GM12891 (cell line): ENCODE measurements at regions not wholly inside any gene's neighbourhood (a gene's known extent, or its start where the extent isn't known, plus 50 kb on each side); places are given as distances from the start of the nearest gene placed in this dataset.
"Not testable (repeated sequence)": the region's sequence is repeated elsewhere in the genome, so short reads cannot be mapped to it uniquely, and the experiment has no call there.

Experiments used
- DNase-seq: peaks from one replicate; pipeline ENCODE4 v3.0.0; 2011; ENCODE audit warnings: low spot score; ENCODE audit not compliant: insufficient read length
- FAIRE-seq: peaks from 2 replicates; lab custom pipeline; 2011; peaks lifted over from hg19 to GRCh38; lab: Jason Lieb, UNC
- PAX5 ChIP-seq: IDR thresholded peaks from 2 replicates; pipeline ENCODE4 v1.6.1; 2011; ENCODE audit warnings: low read length, moderate library complexity, mild to moderate bottlenecking; ENCODE audit not compliant: insufficient read depth, severe bottlenecking
- POLR2A ChIP-seq: IDR thresholded peaks from 2 replicates; pipeline ENCODE4 v1.6.1; 2011; ENCODE audit warnings: low read depth, low read length, control low read depth
- POLR2AphosphoS5 ChIP-seq: IDR thresholded peaks from 2 replicates; pipeline ENCODE4 v1.6.1; 2011; ENCODE audit warnings: low read depth, low read length, control low read depth
- POU2F2 ChIP-seq: IDR thresholded peaks from 2 replicates; pipeline ENCODE4 v1.6.1; 2011; ENCODE audit warnings: low read depth, mild to moderate bottlenecking, control low read depth, low read length, moderate library complexity
- SPI1 ChIP-seq: IDR thresholded peaks from 2 replicates; pipeline ENCODE4 v1.6.1; 2011; ENCODE audit warnings: low read depth, low read length, control low read depth
- TAF1 ChIP-seq: IDR thresholded peaks from 2 replicates; pipeline ENCODE4 v1.6.1; 2011; ENCODE audit warnings: low read depth, low read length, control low read depth

DNA sequence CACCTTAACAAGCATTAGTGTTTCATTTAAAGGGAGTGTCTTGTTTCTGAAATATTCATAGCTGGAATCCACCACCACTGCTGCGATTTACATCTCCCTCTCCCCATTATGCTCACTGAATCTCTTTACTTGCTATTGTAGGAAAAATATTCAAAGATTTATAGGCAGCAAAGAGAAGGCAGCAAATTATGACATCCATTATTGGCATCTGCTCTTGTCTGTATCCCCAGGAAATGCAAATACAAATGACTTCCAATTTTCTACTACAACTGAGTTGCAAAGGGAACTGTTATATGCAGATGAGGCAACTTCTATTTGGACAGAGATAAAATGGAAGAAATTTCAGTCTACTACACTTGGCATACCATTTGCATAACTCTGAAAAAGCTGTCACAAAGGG is 88.4 kb upstream of the PRKD1 start:
- TF ChIP-seq TAF1 (no peak), SPI1 (no peak), POLR2AphosphoS5 (no peak), PAX5 (no peak), POLR2A (no peak), POU2F2 (no peak)
- no peak for FAIRE-seq
- DNase-seq = no peak

- DNase-seq = no peak
- no peak for FAIRE-seq
- TF ChIP-seq PAX5 = no peak
These were observed 89.8 kb upstream of the PRKD1 start for GRCh38 chr14:30017370-30017993.

- no peak for TF ChIP-seq POU2F2
- TF ChIP-seq TAF1 = no peak
- FAIRE-seq = no peak
- DNase-seq = no peak
These were observed 92.6 kb upstream of the PRKD1 start for GRCh38 chr14:30020271-30020670.

- DNase-seq = no peak
- no peak for TF ChIP-seq POU2F2
- no peak for TF ChIP-seq TAF1
- TF ChIP-seq PAX5 = no peak
- TF ChIP-seq POLR2A = no peak
- TF ChIP-seq POLR2AphosphoS5 = no peak
- TF ChIP-seq SPI1 = no peak
- no peak for FAIRE-seq
These were observed 93.0 kb upstream of the PRKD1 start for GRCh38 chr14:30020687-30021086.

DNA sequence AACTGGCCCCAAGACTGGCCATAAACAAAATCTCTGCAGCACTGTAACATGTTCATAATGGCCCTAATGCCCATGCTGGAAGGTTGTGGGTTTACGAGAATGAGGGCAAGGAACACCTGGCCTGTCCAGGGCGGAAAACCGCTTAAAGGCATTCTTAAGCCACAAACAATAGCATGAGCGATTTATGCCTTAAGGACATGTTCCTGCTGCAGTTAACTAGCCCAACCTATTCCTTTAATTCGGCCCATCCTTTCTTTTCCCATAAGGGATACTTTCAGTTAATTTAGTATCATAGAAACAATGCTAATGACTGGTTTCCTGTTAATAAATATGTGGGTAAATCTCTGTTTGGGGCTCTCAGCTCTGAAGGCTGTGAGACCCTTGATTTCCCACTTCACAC is 95.7 kb upstream of the PRKD1 start:
- not testable (repeated sequence) for DNase-seq, FAIRE-seq

- FAIRE-seq (no peak), DNase-seq (no peak)
- TF ChIP-seq SPI1 (no peak), TAF1 (no peak), POLR2AphosphoS5 (no peak), POU2F2 (no peak), POLR2A (no peak), PAX5 (no peak)
These were observed 106.5 kb upstream of the PRKD1 start for GRCh38 chr14:30034152-30034551.

GRCh38 chr14:30035361-30035760 is 107.7 kb upstream of the PRKD1 start:
- TF ChIP-seq POLR2AphosphoS5 (no peak), SPI1 (no peak), POU2F2 (no peak), TAF1 (no peak), PAX5 (no peak), POLR2A (no peak)
- DNase-seq (no peak), FAIRE-seq (no peak)

DNA sequence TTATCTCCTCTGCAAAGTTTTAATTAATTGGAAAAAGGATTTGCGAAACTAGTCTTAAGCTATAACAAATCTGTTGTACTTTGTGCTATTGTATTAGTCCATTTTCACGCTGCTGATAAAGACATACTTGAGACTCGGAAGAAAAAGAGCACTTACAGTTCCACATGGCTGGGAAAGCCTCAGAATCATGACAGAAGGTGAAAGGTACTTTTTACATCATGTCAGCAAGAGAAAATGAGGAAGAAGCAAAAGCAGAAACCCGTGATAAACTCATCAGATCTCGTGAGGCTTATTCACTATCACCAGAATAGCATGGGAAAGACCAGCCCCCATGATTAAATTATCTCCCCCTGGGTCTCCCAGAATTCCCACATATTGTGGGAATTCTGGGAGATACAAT is 118.1 kb upstream of the PRKD1 start:
- no peak for DNase-seq
- no peak for TF ChIP-seq TAF1
- 0 out of 2 replicates have a peak, but pooled peaks have one; percentile 10 for TF ChIP-seq SPI1
- no peak for FAIRE-seq

GRCh38 chr14:30053103-30053502 is 125.5 kb upstream of the PRKD1 start:
- no peak for FAIRE-seq
- no peak for TF ChIP-seq TAF1
- TF ChIP-seq POLR2A = no peak
- TF ChIP-seq POLR2AphosphoS5 = no peak
- no peak for TF ChIP-seq SPI1
- no peak for DNase-seq

GRCh38 chr14:30054201-30054600 is 126.6 kb upstream of the PRKD1 start:
- FAIRE-seq (no peak), DNase-seq (no peak)
- no peak for TF ChIP-seq SPI1
- TF ChIP-seq POLR2A = no peak
- no peak for TF ChIP-seq PAX5
- TF ChIP-seq TAF1 = no peak
- no peak for TF ChIP-seq POLR2AphosphoS5

- FAIRE-seq (no peak), DNase-seq (no peak)
- no peak for TF ChIP-seq POU2F2
- TF ChIP-seq POLR2A = no peak
- TF ChIP-seq SPI1 = no peak
These were observed 130.8 kb upstream of the PRKD1 start for GRCh38 chr14:30058401-30058800.

GRCh38 chr14:30063746-30064145 is 136.1 kb upstream of the PRKD1 start:
- TF ChIP-seq TAF1 (no peak), PAX5 (no peak), POLR2AphosphoS5 (no peak), POLR2A (no peak), POU2F2 (no peak), SPI1 (no peak)
- FAIRE-seq (no peak), DNase-seq (no peak)
